ENCODE measurements at regions not wholly inside any gene's neighbourhood (a gene's known extent, or its start where the extent isn't known, plus 50 kb on each side); places are given as distances from the start of the nearest gene placed in this dataset.
"Not testable (repeated sequence)": the region's sequence is repeated elsewhere in the genome, so short reads cannot be mapped to it uniquely, and the experiment has no call there.

DNA sequence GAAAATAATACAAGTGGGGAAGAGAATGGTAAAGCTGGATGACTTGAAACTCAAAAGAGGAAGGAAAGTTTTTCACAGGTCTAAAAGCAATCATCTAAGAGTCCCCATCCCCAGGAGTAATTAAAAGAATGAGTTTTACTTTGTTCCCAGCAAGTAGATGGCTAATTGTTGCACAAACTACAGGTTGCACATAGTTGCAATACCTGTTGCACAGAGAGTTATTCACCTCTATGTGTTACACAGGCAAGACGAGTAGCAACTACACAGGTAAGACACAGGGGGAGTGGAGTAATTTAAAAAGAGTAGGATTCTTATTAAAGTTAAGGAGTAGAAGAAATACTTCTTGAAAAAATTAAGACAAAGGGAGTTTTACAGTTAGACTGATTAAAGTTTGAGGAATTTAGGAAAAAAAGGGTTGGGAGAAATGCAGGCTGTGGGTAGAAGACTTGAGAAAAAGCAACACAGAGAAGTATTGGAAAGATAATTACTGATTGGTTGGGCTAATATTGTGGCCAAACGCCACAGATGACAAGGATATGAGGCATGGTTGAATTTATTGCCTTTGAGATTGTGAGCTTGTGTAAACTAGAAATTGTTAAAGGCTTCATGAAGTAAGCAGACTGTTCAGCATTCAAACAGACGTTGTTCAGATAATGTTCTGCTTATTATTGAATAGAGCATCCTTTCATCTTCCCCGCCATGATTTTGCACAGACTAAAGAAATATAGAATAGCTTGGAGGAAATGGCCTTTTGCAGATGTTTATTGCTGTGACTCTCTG lies 699.3 kb downstream of the NR4A2 start:
- H3K36me3 Mint-ChIP-seq: no peaks in the 10 kb centered on the region
- ATAC-seq (ENCODE audit: low read depth) (no peak), DNase-seq (ENCODE audit: low spot score in 2 of 2) (no peak)
- no peaks in the 10 kb centered on the region for H3K4me1 Mint-ChIP-seq
- H3K9me3 Mint-ChIP-seq: no peaks in the 10 kb centered on the region
- no peak overlapping the region for H3K4me3 Mint-ChIP-seq
- H3K27me3 Mint-ChIP-seq: no peaks in the 10 kb centered on the region
- H3K27ac Mint-ChIP-seq: no peak overlapping the region

DNA sequence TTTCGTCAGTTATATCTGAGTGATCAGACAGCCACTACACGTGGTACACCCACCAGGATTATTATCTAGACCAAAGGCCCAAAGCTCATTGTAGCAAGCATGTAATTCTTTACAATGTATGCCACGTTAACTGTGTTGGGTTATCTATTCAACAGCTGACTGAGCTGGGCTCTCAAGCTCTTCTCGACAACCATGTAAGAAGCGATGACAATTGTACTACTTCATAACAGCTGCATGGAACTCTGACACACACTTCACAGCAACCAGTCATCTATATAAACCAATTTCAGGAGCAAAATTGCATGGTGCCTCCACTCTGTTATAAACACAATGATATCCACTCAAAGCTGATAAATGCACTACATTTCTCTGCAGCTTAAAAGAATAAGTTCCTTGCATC lies 701.8 kb downstream of the NR4A2 start:
- Mint-ChIP-seq H3K4me3 (no peak overlapping the region), H3K27ac (no peak overlapping the region), H3K4me1 (no peaks in the 10 kb centered on the region), H3K27me3 (no peaks in the 10 kb centered on the region), H3K36me3 (no peaks in the 10 kb centered on the region), H3K9me3 (no peaks in the 10 kb centered on the region)
- DNase-seq (ENCODE audit: low spot score in 2 of 2): no peak
- no peak for ATAC-seq (ENCODE audit: low read depth)

DNA sequence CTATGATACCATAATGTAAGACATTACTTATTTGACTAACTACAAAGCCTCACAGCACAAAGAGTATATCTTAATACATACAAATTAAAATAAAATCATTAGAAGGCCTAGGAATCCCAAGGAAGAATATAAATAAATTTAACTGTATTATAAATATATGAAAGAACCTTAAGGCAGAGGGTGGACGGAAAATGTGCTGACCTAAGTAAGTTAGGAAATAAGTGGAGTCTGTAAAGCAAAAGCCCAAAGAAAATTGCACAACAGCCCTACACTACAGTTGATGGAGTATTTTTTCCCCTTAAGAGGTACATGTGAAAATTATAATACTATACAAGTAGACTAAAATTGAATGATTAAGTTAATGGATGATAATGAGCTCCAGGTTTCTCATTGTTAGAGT lies 710.1 kb downstream of the NR4A2 start:
- no peaks in the 10 kb centered on the region for H3K9me3 Mint-ChIP-seq
- no peak overlapping the region for H3K27ac Mint-ChIP-seq
- no peaks in the 10 kb centered on the region for H3K36me3 Mint-ChIP-seq
- DNase-seq (ENCODE audit: low spot score in 2 of 2) (no peak), ATAC-seq (ENCODE audit: low read depth) (no peak)
- H3K4me1 Mint-ChIP-seq: no peaks in the 10 kb centered on the region
- H3K27me3 Mint-ChIP-seq: no peaks in the 10 kb centered on the region
- no peak overlapping the region for H3K4me3 Mint-ChIP-seq

DNA sequence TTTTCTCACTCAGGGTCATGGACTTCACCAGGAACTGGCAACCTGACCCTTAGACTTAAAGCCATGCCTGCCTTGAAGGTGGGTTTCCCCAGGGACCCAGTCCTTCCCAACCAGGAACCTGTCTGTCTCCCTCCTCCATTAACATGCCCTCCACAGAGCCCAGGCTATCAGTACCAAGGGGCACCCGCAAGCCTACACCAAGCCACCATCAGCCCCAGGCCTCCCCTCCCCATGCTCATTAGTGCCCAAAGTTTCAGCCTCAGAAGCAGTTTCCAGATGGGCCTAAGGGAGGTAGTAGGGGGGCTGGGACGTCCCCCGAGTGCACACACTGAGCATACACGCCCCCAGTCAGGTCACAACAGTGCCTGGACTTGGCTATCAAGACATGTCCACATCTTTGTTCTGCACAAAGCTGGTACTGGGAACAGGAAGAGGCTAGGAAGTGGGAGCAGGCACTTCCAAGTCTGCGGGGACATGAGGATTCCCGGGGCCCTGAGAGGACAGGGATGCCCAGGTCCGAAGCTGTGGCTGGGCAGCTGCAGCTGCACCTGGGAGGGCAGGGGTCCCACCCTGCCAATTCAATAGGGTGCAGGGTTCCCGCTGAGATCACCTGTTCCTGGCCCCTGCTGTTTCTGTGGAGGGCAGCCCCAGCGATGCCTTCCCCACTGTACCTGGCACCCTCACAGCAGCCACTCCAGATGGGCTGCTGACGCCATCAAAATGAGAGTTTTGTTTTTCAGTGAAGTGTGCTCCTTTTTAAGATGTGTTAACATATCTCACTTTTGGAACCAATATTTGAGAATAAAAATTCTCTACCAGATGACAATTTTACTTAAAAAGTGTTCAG lies 731.4 kb downstream of the NR4A2 start:
- no peak overlapping the region for H3K4me3 Mint-ChIP-seq
- DNase-seq (ENCODE audit: low spot score in 2 of 2): no peak
- peaks cover 3% of the 10 kb centered on the region for H3K9me3 Mint-ChIP-seq
- no peaks in the 10 kb centered on the region for H3K27me3 Mint-ChIP-seq
- no peaks in the 10 kb centered on the region for H3K4me1 Mint-ChIP-seq
- no peaks in the 10 kb centered on the region for H3K36me3 Mint-ChIP-seq
- ATAC-seq (ENCODE audit: low read depth): no peak
- no peak overlapping the region for H3K27ac Mint-ChIP-seq

- DNase-seq (ENCODE audit: low spot score in 2 of 2) (no peak), ATAC-seq (ENCODE audit: low read depth) (no peak)
- Mint-ChIP-seq H3K27ac (no peak overlapping the region), H3K36me3 (no peaks in the 10 kb centered on the region), H3K4me3 (no peak overlapping the region), H3K9me3 (peaks cover 3% of the 10 kb centered on the region), H3K27me3 (no peaks in the 10 kb centered on the region), H3K4me1 (no peaks in the 10 kb centered on the region)
Observed at GRCh38 chr2:155600296-155600695, 732.2 kb downstream of the NR4A2 start.

- Mint-ChIP-seq H3K9me3 (peaks cover 3% of the 10 kb centered on the region), H3K27me3 (no peaks in the 10 kb centered on the region), H3K4me1 (no peaks in the 10 kb centered on the region), H3K4me3 (no peak overlapping the region), H3K27ac (no peak overlapping the region), H3K36me3 (no peaks in the 10 kb centered on the region)
- ATAC-seq (ENCODE audit: low read depth): no peak
- no peak for DNase-seq (ENCODE audit: low spot score in 2 of 2)
Observed at GRCh38 chr2:155599834-155600233, 732.7 kb downstream of the NR4A2 start.

DNA sequence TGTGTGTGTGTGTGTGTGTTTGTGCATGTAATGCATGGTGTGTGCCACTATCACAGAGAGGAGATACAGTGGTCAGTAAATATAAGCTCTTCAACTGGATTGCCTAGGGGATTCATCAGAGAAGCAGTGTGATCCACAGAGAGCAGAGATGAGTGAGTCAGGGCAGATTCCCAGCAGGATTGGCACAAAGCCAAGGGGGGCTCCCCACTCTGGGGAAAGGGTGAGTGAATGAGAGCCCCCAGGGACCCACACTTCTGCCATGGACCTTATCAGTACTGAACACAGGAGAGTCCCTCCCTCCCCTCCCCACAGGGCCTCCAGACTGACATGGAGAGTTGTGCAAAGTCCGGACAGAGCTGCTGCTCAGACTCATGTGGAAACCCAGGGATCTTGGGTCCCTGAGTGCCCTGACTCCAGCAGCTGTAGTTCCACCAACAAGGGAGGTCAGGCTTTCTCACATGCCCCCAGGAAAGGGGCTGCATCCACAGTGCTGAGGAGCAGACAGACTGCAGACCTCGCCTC lies 748.8 kb downstream of the NR4A2 start:
- DNase-seq (ENCODE audit: low spot score in 2 of 2) (no peak), ATAC-seq (ENCODE audit: low read depth) (no peak)
- H3K27ac Mint-ChIP-seq: no peak overlapping the region
- no peaks in the 10 kb centered on the region for H3K36me3 Mint-ChIP-seq
- no peaks in the 10 kb centered on the region for H3K4me1 Mint-ChIP-seq
- H3K4me3 Mint-ChIP-seq: no peak overlapping the region
- no peaks in the 10 kb centered on the region for H3K27me3 Mint-ChIP-seq
- no peaks in the 10 kb centered on the region for H3K9me3 Mint-ChIP-seq

DNA sequence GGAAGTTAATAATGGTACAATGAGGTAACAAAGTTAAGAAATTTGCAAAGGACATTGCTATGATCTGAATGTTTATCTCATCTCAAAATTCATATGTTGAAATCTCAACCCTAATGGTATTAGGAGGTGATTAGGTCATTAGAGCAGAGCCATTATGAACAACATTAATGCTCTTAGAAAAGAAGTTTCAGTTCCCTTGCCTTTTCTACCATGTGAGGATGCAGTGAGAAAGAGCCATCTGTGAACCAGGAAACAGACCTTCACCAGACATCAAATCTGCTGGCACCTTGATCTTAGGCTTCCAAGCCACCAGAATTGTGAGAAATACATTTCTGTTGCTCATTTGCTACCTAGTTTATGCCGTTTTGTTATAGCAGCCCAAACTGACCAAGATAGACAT lies 757.6 kb downstream of the NR4A2 start:
- H3K4me3 Mint-ChIP-seq: no peak overlapping the region
- H3K9me3 Mint-ChIP-seq: peaks cover 7% of the 10 kb centered on the region
- no peaks in the 10 kb centered on the region for H3K4me1 Mint-ChIP-seq
- H3K27ac Mint-ChIP-seq: no peak overlapping the region
- no peak for ATAC-seq (ENCODE audit: low read depth)
- H3K36me3 Mint-ChIP-seq: no peaks in the 10 kb centered on the region
- no peaks in the 10 kb centered on the region for H3K27me3 Mint-ChIP-seq
- DNase-seq (ENCODE audit: low spot score in 2 of 2): no peak

- H3K36me3 Mint-ChIP-seq: no peaks in the 10 kb centered on the region
- H3K4me1 Mint-ChIP-seq: no peaks in the 10 kb centered on the region
- no peak overlapping the region for H3K4me3 Mint-ChIP-seq
- no peaks in the 10 kb centered on the region for H3K9me3 Mint-ChIP-seq
- ATAC-seq (ENCODE audit: low read depth): no peak
- no peaks in the 10 kb centered on the region for H3K27me3 Mint-ChIP-seq
- no peak for DNase-seq (ENCODE audit: low spot score in 2 of 2)
- no peak overlapping the region for H3K27ac Mint-ChIP-seq
Observed at GRCh38 chr2:155547571-155547970, 785.0 kb downstream of the NR4A2 start.

GRCh38 chr2:155546721-155547555 lies 785.6 kb downstream of the NR4A2 start:
- no peaks in the 10 kb centered on the region for H3K27me3 Mint-ChIP-seq
- H3K27ac Mint-ChIP-seq: no peak overlapping the region
- no peaks in the 10 kb centered on the region for H3K36me3 Mint-ChIP-seq
- H3K4me3 Mint-ChIP-seq: no peak overlapping the region
- ATAC-seq (ENCODE audit: low read depth) (no peak), DNase-seq (ENCODE audit: low spot score in 2 of 2) (no peak)
- H3K9me3 Mint-ChIP-seq: no peaks in the 10 kb centered on the region
- no peaks in the 10 kb centered on the region for H3K4me1 Mint-ChIP-seq

GRCh38 chr2:155539028-155539427 lies 793.5 kb downstream of the NR4A2 start:
- DNase-seq (ENCODE audit: low spot score in 2 of 2); H3K4me1 Mint-ChIP-seq; ATAC-seq (ENCODE audit: low read depth); H3K27me3 Mint-ChIP-seq; H3K9me3 Mint-ChIP-seq; H3K4me3 Mint-ChIP-seq; H3K36me3 Mint-ChIP-seq; H3K27ac Mint-ChIP-seq: not testable (repeated sequence)

- ATAC-seq (ENCODE audit: low read depth): no peak
- H3K27me3 Mint-ChIP-seq: no peaks in the 10 kb centered on the region
- peaks cover 2% of the 10 kb centered on the region for H3K9me3 Mint-ChIP-seq
Observed at GRCh38 chr2:155528034-155528433, 804.5 kb downstream of the NR4A2 start.

GRCh38 chr2:155525199-155525598 lies 807.3 kb downstream of the NR4A2 start:
- H3K4me1 Mint-ChIP-seq: no peaks in the 10 kb centered on the region
- H3K36me3 Mint-ChIP-seq: no peaks in the 10 kb centered on the region
- DNase-seq (ENCODE audit: low spot score in 2 of 2) (no peak), ATAC-seq (ENCODE audit: low read depth) (no peak)
- H3K4me3 Mint-ChIP-seq: no peak overlapping the region
- H3K27ac Mint-ChIP-seq: no peak overlapping the region
- peaks cover 2% of the 10 kb centered on the region for H3K9me3 Mint-ChIP-seq
- no peaks in the 10 kb centered on the region for H3K27me3 Mint-ChIP-seq

More at GRCh38 chr2:155528034-155528433, 804.5 kb downstream of the NR4A2 start:
- no peaks in the 10 kb centered on the region for H3K4me1 Mint-ChIP-seq
- H3K4me3 Mint-ChIP-seq: no peak overlapping the region
- no peaks in the 10 kb centered on the region for H3K36me3 Mint-ChIP-seq
- no peak for DNase-seq (ENCODE audit: low spot score in 2 of 2)
- H3K27ac Mint-ChIP-seq: no peak overlapping the region

Data from memory B cell (primary cell).